ENCODE measurements at regions not wholly inside any gene's neighbourhood (a gene's known extent, or its start where the extent isn't known, plus 50 kb on each side); places are given as distances from the start of the nearest gene placed in this dataset.

DNA sequence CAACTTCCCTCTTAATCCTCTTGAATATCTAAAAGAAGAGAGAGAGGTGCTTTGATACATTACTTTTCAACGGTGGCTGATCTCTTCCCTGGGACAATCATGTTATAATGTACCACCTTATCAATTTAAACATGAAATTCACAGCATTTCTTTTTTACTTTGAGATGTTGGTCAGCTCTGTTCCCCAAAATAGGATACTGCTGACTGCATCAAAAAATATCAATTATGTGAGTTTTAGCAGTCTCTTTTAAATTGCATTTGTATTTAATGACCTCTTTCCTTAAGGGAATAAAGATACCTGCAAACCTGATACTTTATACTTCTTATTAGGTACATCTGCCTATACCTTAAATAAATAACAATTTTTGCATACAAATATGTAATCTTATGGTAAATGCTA lies 58.4 kb upstream of the MARCHF11 start:
- DNase-seq: no peak
- H3K36me3 ChIP-seq: no peaks in the 10 kb centered on the region
- H3K27me3 ChIP-seq (ENCODE audit: insufficient read depth, low read depth, severe bottlenecking): no peaks in the 10 kb centered on the region
- H3K27ac ChIP-seq: no peak overlapping the region
- H3K9me3 ChIP-seq (ENCODE audit: severe bottlenecking): no peaks in the 10 kb centered on the region
- H3K4me3 ChIP-seq (ENCODE audit: low read depth, low read length): no peak overlapping the region
- no peak for TF ChIP-seq CTCF (IDR thresholded peaks at IDR 0.05; ENCODE audit: low read depth, low read length)

GRCh38 chr5:16234598-16234997 lies 55.0 kb upstream of the MARCHF11 start:
- H3K27ac ChIP-seq: no peak overlapping the region
- no peak for TF ChIP-seq CTCF (IDR thresholded peaks at IDR 0.05; ENCODE audit: low read depth, low read length)
- no peaks in the 10 kb centered on the region for H3K9me3 ChIP-seq (ENCODE audit: severe bottlenecking)
- DNase-seq: no peak
- H3K27me3 ChIP-seq (ENCODE audit: insufficient read depth, low read depth, severe bottlenecking): no peaks in the 10 kb centered on the region
- no peak overlapping the region for H3K4me3 ChIP-seq (ENCODE audit: low read depth, low read length)
- H3K36me3 ChIP-seq: no peaks in the 10 kb centered on the region

- Histone ChIP-seq H3K27ac (no peak overlapping the region), H3K4me3 (ENCODE audit: low read depth, low read length) (no peak overlapping the region), H3K9me3 (ENCODE audit: severe bottlenecking) (no peaks in the 10 kb centered on the region), H3K27me3 (ENCODE audit: insufficient read depth, low read depth, severe bottlenecking) (no peaks in the 10 kb centered on the region), H3K36me3 (no peaks in the 10 kb centered on the region)
- no peak for TF ChIP-seq CTCF (IDR thresholded peaks at IDR 0.05; ENCODE audit: low read depth, low read length)
- DNase-seq: no peak
Measured at GRCh38 chr5:16233730-16234129, 54.1 kb upstream of the MARCHF11 start.

GRCh38 chr5:16229357-16229940 lies 49.9 kb upstream of the MARCHF11 start:
- peak; percentile 93 for DNase-seq
- peak; percentile 46 for TF ChIP-seq CTCF (IDR thresholded peaks at IDR 0.05; ENCODE audit: low read depth, low read length)
- no peaks in the 10 kb centered on the region for H3K27me3 ChIP-seq (ENCODE audit: insufficient read depth, low read depth, severe bottlenecking)
- H3K36me3 ChIP-seq: no peaks in the 10 kb centered on the region
- peaks cover 12% of the 10 kb centered on the region for H3K9me3 ChIP-seq (ENCODE audit: severe bottlenecking)
- no peak overlapping the region for H3K4me3 ChIP-seq (ENCODE audit: low read depth, low read length)
- peak overlapping the region; percentile 32 for H3K27ac ChIP-seq
